Activated naive CD8-positive, alpha-beta T cell treated with anti-CD3 and anti-CD28 coated beads, Interleukin-2, amount 10 ng/mL, durations not matched to agents 7 days and 5 days (primary cell): ENCODE measurements at regions not wholly inside any gene's neighbourhood (a gene's known extent, or its start where the extent isn't known, plus 50 kb on each side); places are given as distances from the start of the nearest gene placed in this dataset.

Experiments
- ATAC-seq: fragments of 150-1000 bp; cut with Tn5 transposase; one replicate; pipeline ENCODE4 v1.10.0; 2021; ENCODE audit warnings: low read depth, moderate library complexity
- POLR2A ChIA-PET: fragments of 350-600 bp; sonication (Branson Sonifier 250); formaldehyde crosslinking; loops from one replicate; lab custom pipeline; 2021; ENCODE audit warnings: antibody characterized with exemption; lab: Charles Lee
- DNase-seq: peaks from one replicate; pipeline ENCODE4 v3.0.0; 2021
- H3K27ac Mint-ChIP-seq: one replicate; pipeline ENCODE4 v1.8.0; 2022; ENCODE audit warnings: mild to moderate bottlenecking, mixed read lengths
- H3K27me3 Mint-ChIP-seq: one replicate; pipeline ENCODE4 v1.8.0; 2022; ENCODE audit warnings: mild to moderate bottlenecking, moderate library complexity, mixed read lengths
- H3K36me3 Mint-ChIP-seq: one replicate; pipeline ENCODE4 v1.8.0; 2021; ENCODE audit warnings: mild to moderate bottlenecking, mixed read lengths
- H3K4me1 Mint-ChIP-seq: one replicate; pipeline ENCODE4 v1.8.0; 2021; ENCODE audit warnings: mixed read lengths
- H3K4me3 Mint-ChIP-seq: one replicate; pipeline ENCODE4 v1.8.0; 2022; ENCODE audit warnings: mild to moderate bottlenecking, moderate library complexity, mixed read lengths
- H3K9me3 Mint-ChIP-seq: one replicate; pipeline ENCODE4 v1.8.0; 2021; ENCODE audit warnings: mixed read lengths

- POLR2A ChIA-PET = no interaction called here
- Mint-ChIP-seq H3K27ac (no peak overlapping the region), H3K27me3 (peaks cover 4% of the 10 kb centered on the region), H3K9me3 (no peaks in the 10 kb centered on the region), H3K4me1 (peaks cover 1% of the 10 kb centered on the region), H3K4me3 (no peak overlapping the region), H3K36me3 (no peaks in the 10 kb centered on the region)
- no peak for DNase-seq
- ATAC-seq = no peak
Measured at GRCh38 chr11:32307913-32308312, 127.4 kb downstream of the WT1 start.

GRCh38 chr11:32309530-32310213 lies 125.7 kb downstream of the WT1 start:
- DNase-seq = no peak

GRCh38 chr11:32310214-32310601 lies 125.1 kb downstream of the WT1 start:
- Mint-ChIP-seq H3K36me3 (no peaks in the 10 kb centered on the region), H3K27me3 (peaks cover 4% of the 10 kb centered on the region), H3K4me3 (no peak overlapping the region), H3K4me1 (peaks cover 3% of the 10 kb centered on the region), H3K27ac (no peak overlapping the region), H3K9me3 (no peaks in the 10 kb centered on the region)
- no peak for ATAC-seq
- POLR2A ChIA-PET = no interaction called here
- no peak for DNase-seq

More at GRCh38 chr11:32309530-32310213, 125.7 kb downstream of the WT1 start:
- no peak for ATAC-seq
- Mint-ChIP-seq H3K27ac (no peak overlapping the region), H3K36me3 (no peaks in the 10 kb centered on the region), H3K27me3 (peaks cover 4% of the 10 kb centered on the region), H3K4me1 (peaks cover 3% of the 10 kb centered on the region), H3K4me3 (no peak overlapping the region), H3K9me3 (no peaks in the 10 kb centered on the region)
- POLR2A ChIA-PET = no interaction called here

- no peak overlapping the region for H3K27ac Mint-ChIP-seq
- POLR2A ChIA-PET = no interaction called here
- H3K4me1 Mint-ChIP-seq = peaks cover 5% of the 10 kb centered on the region
- no peak overlapping the region for H3K4me3 Mint-ChIP-seq
- H3K27me3 Mint-ChIP-seq = peaks cover 4% of the 10 kb centered on the region
- no peak for DNase-seq
- ATAC-seq = no peak
- H3K36me3 Mint-ChIP-seq = no peaks in the 10 kb centered on the region
- no peaks in the 10 kb centered on the region for H3K9me3 Mint-ChIP-seq
Measured at GRCh38 chr11:32311346-32312065, 123.8 kb downstream of the WT1 start.

GRCh38 chr11:32312206-32312817 lies 123.0 kb downstream of the WT1 start:
- no peak for DNase-seq
- Mint-ChIP-seq H3K9me3 (no peaks in the 10 kb centered on the region), H3K27ac (no peak overlapping the region), H3K27me3 (peaks cover 4% of the 10 kb centered on the region), H3K4me1 (peaks cover 9% of the 10 kb centered on the region), H3K4me3 (no peak overlapping the region), H3K36me3 (no peaks in the 10 kb centered on the region)
- no peak for ATAC-seq
- POLR2A ChIA-PET = no interaction called here

GRCh38 chr11:32312865-32313403 lies 122.4 kb downstream of the WT1 start:
- POLR2A ChIA-PET = no interaction called here
- ATAC-seq (peak; percentile 33), DNase-seq (no peak)
- no peak overlapping the region for H3K4me3 Mint-ChIP-seq
- H3K4me1 Mint-ChIP-seq = peaks cover 14% of the 10 kb centered on the region
- H3K27me3 Mint-ChIP-seq = peaks cover 4% of the 10 kb centered on the region
- no peaks in the 10 kb centered on the region for H3K9me3 Mint-ChIP-seq
- no peaks in the 10 kb centered on the region for H3K36me3 Mint-ChIP-seq
- no peak overlapping the region for H3K27ac Mint-ChIP-seq

GRCh38 chr11:32313477-32313876 lies 121.9 kb downstream of the WT1 start:
- H3K27ac Mint-ChIP-seq = no peak overlapping the region
- no peaks in the 10 kb centered on the region for H3K36me3 Mint-ChIP-seq
- no peak for ATAC-seq
- POLR2A ChIA-PET = no interaction called here
- no peak overlapping the region for H3K4me3 Mint-ChIP-seq
- no peak for DNase-seq
- peaks cover 17% of the 10 kb centered on the region for H3K4me1 Mint-ChIP-seq
- H3K9me3 Mint-ChIP-seq = no peaks in the 10 kb centered on the region
- peaks cover 4% of the 10 kb centered on the region for H3K27me3 Mint-ChIP-seq

GRCh38 chr11:32315121-32315520 lies 120.2 kb downstream of the WT1 start:
- Mint-ChIP-seq H3K36me3 (no peaks in the 10 kb centered on the region), H3K27ac (no peak overlapping the region), H3K27me3 (peaks cover 13% of the 10 kb centered on the region), H3K4me1 (peaks cover 17% of the 10 kb centered on the region), H3K9me3 (no peaks in the 10 kb centered on the region), H3K4me3 (no peak overlapping the region)
- DNase-seq (no peak), ATAC-seq (no peak)
- POLR2A ChIA-PET = no interaction called here

- POLR2A ChIA-PET = no interaction called here
- Mint-ChIP-seq H3K27ac (no peak overlapping the region), H3K27me3 (peaks cover 14% of the 10 kb centered on the region), H3K36me3 (no peaks in the 10 kb centered on the region), H3K4me3 (no peak overlapping the region), H3K9me3 (no peaks in the 10 kb centered on the region), H3K4me1 (peaks cover 17% of the 10 kb centered on the region)
- DNase-seq (no peak), ATAC-seq (no peak)
Measured at GRCh38 chr11:32316232-32316631, 119.1 kb downstream of the WT1 start.

- H3K9me3 Mint-ChIP-seq = no peaks in the 10 kb centered on the region
- peaks cover 14% of the 10 kb centered on the region for H3K27me3 Mint-ChIP-seq
- POLR2A ChIA-PET = no interaction called here
- H3K4me1 Mint-ChIP-seq = peaks cover 17% of the 10 kb centered on the region
- DNase-seq (no peak), ATAC-seq (no peak)
- H3K27ac Mint-ChIP-seq = no peak overlapping the region
- H3K36me3 Mint-ChIP-seq = no peaks in the 10 kb centered on the region
- H3K4me3 Mint-ChIP-seq = no peak overlapping the region
Measured at GRCh38 chr11:32316858-32317642, 118.3 kb downstream of the WT1 start.

- Mint-ChIP-seq H3K36me3 (no peaks in the 10 kb centered on the region), H3K27me3 (peaks cover 17% of the 10 kb centered on the region), H3K9me3 (no peaks in the 10 kb centered on the region), H3K27ac (no peak overlapping the region), H3K4me3 (no peak overlapping the region), H3K4me1 (peaks cover 17% of the 10 kb centered on the region)
- POLR2A ChIA-PET = no interaction called here
- DNase-seq (no peak), ATAC-seq (no peak)
Measured at GRCh38 chr11:32317643-32318042, 117.7 kb downstream of the WT1 start.

- peaks cover 17% of the 10 kb centered on the region for H3K27me3 Mint-ChIP-seq
- DNase-seq (no peak), ATAC-seq (no peak)
- POLR2A ChIA-PET = no interaction called here
- no peaks in the 10 kb centered on the region for H3K9me3 Mint-ChIP-seq
- no peaks in the 10 kb centered on the region for H3K36me3 Mint-ChIP-seq
- peaks cover 14% of the 10 kb centered on the region for H3K4me1 Mint-ChIP-seq
- H3K4me3 Mint-ChIP-seq = no peak overlapping the region
- no peak overlapping the region for H3K27ac Mint-ChIP-seq
Measured at GRCh38 chr11:32318071-32319055, 117.0 kb downstream of the WT1 start.
